ENCODE measurements at regions not wholly inside any gene's neighbourhood (a gene's known extent, or its start where the extent isn't known, plus 50 kb on each side); places are given as distances from the start of the nearest gene placed in this dataset.

DNA sequence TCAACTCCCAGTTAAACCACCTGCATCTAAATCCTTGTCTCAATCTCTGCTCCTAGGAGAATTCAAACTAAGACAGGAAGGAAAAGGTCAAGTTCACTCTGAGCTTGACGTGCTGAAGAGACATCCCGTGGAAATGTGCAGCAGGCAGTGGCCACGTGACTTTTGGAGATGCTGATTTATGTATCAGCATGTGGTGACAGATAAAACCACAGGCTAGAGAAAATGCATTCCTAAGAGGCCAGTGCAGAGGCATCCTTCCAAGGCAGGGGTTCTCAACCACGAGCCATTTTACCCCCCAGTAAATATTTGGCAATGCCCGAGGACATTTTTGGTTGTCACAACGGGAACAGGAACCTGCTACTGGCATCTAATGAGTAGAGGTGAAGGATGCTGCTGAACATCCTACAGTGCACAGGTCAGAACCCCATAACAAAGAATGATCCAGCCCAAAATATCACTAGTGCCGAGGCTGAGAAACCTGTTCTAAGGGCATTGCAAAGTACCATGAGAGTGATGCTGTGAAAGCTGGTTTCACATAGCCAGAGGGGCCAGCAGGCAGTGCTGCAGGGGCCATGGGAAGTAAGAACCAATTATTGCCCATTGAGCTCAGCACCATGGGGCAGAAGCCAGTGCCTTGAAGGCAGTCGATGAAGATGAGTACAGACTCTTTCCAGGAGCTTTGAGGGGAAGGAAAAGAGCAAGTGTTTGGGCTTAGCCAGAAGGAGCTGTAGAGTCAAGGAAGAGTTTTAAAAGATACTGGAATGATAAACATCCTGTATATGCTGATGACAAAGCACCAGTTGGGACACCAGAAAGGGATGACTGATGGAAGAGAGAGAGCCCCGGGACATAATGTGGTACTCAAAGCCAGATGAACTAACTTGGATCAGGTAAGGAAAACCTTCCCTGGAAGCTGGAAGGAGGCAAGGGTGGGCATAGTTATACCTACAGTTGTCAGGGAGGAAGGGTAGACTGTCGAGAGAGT lies 174.6 kb downstream of the HAUS1 start (continued):
- no peak for TF ChIP-seq RREB1 (CRISPR knock-in tag; IDR thresholded peaks at IDR 0.05)
- TF ChIP-seq SNIP1 (IDR thresholded peaks at IDR 0.05; ENCODE audit: low read depth), result no peak
- TF ChIP-seq MEIS2 (IDR thresholded peaks at IDR 0.05; ENCODE audit: partially characterized antibody), result peak; percentile 93
- TF ChIP-seq ZNF551 (CRISPR knock-in tag; IDR thresholded peaks at IDR 0.05), result no peak
- no peak for TF ChIP-seq ZNF766 (CRISPR knock-in tag; conservative IDR thresholded peaks at IDR 0.05)
- peak; percentile 12; the same call in 1 of the 2 replicates for TF ChIP-seq REST (IDR thresholded peaks at IDR 0.05; ENCODE audit: borderline replicate concordance)
- no peak for TF ChIP-seq REST (CRISPR knock-in tag; IDR thresholded peaks at IDR 0.05; ENCODE audit: low read depth)
- TF ChIP-seq, protein P1, sequence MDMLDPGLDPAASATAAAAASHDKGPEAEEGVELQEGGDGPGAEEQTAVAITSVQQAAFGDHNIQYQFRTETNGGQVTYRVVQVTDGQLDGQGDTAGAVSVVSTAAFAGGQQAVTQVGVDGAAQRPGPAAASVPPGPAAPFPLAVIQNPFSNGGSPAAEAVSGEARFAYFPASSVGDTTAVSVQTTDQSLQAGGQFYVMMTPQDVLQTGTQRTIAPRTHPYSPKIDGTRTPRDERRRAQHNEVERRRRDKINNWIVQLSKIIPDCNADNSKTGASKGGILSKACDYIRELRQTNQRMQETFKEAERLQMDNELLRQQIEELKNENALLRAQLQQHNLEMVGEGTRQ (CRISPR knock-in tag; IDR thresholded peaks at IDR 0.05), result peak; percentile 83
- TF ChIP-seq RB1 (IDR thresholded peaks at IDR 0.05; ENCODE audit: low read depth), result no peak
- TF ChIP-seq SPI1 (IDR thresholded peaks at IDR 0.05; ENCODE audit: borderline replicate concordance, low read depth, low read length), result no peak
- TF ChIP-seq ETV5 (CRISPR knock-in tag; IDR thresholded peaks at IDR 0.05; ENCODE audit: low read depth), result no peak
- no peak for TF ChIP-seq C11orf30 (IDR thresholded peaks at IDR 0.05; ENCODE audit: low read depth)
- peak; percentile 66; the same call in 1 of the 2 replicates for TF ChIP-seq ESRRA (IDR thresholded peaks at IDR 0.05; ENCODE audit: borderline replicate concordance, low read depth)
